Mesenteric fat pad (tissue), 1 donor: ENCODE measurements at regions not wholly inside any gene's neighbourhood (a gene's known extent, or its start where the extent isn't known, plus 50 kb on each side); places are given as distances from the start of the nearest gene placed in this dataset.

Experiments
- DNase-seq: peaks from one replicate; pipeline ENCODE4 v3.0.0-alpha.2; 2020; ENCODE audit warnings: low spot score
- donor health status: DM: yes; HTN: yes; CAD: no.

DNA sequence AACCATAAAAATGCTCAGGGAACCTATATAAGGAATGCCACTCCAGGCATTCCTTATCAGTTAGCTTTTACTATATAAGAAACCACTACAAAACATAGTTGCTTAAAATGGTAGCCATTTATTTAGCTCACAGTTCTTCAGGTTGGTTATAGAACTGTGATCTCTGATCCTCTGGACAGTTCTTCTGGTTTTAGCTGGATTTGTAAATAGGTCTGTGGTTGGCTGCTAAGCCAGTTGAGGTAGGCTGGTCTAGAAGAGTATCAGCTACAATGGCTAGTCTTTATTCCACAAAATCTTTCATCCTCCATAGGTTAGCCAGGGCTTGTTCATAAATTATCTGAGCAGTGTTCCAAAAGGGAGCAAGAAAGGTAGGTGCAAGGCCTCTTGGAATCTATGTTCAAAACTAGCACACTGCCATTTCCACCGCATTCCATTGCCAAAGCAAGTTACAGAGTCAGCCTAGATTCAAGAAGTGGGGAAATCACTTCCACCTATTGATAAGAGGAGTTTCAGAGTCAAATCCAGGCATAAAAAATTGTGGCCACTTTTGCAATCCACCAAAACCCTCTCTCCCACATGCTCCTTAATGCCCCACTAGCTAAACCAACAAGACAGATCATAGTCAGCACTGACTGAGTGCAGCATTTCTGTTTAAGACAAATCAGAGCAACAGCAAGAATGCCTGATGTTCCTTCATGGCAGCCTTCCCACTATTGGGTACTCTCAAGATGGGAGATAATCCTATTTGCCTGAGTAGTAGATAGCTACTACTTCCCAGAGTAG lies 146.4 kb downstream of the IRS1 start:
- DNase-seq: no peak

DNA sequence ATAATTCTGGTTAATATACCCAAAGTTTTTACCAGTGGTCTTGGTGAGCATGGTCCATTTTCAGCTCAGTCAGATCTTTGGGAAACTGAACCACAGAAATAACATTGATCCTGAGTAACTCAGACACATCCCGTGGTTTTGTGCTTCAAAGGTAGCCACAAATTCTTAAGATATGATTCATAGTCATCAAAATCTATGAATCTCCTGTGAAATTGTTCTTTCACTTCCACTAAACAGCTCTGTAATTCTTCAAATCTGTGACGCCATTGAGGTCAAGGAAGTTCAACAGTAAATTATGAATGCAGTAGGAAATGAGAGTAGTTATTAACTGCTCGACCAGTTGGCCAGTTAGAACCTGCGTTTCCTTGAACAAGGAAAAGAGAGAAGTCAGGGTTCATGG lies 147.3 kb downstream of the IRS1 start:
- DNase-seq: no peak

DNA sequence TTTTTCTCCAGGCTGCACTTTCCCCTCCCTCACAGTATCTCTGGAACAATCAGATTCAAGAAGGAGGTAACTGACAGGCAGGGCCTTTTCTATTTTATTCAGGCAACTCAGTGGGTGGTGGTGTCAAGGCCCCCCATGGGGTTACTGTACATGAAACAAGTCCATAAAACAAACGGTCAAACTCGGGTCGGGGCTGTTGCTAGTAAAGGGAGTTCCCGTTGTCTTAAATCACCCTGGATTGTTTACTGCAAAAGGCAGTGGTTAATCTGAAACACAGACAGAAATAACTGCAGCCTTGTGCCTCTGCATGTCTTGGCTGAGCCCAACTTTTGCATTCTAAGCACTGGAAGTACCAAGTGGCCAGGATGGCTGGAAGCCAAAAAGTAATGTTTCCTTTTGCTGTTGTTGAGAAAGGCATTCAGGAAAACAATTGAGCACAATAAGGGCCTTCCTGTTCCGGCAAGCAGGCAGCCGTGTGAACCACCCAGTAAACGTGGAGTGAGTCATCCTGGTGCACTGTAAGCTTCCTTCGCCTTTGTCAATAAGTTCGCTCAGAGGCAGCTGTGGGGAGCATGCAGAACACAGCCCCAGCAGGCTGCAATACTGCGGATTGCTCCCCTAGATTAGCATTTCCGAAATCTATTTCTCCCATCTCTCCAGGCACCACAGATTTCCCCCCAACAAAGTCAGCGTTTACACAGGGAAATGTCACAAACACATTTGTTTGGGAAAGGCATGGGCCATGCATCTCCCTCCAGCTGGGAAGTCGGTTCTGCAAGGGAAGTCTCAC lies 149.6 kb downstream of the IRS1 start:
- DNase-seq: no peak

DNA sequence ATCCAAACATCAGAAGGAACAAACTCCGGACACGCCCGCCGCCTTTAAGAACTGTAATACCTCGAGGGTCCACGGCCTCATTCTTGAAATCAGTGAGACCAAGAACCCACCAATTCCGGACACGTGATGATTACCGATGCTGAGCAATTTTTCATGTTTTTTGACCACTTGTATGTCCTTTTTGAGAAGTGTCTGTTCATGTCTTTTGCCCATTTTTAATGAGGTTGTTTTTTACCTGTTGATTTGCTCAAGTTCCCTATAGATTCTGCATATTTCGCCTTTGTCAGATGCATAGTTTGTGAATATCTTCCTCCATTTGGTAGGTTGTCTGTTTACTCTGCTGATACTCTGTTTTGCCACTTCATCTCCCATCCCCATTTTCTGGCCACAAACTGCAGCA lies 150.4 kb downstream of the IRS1 start:
- DNase-seq: no peak

DNA sequence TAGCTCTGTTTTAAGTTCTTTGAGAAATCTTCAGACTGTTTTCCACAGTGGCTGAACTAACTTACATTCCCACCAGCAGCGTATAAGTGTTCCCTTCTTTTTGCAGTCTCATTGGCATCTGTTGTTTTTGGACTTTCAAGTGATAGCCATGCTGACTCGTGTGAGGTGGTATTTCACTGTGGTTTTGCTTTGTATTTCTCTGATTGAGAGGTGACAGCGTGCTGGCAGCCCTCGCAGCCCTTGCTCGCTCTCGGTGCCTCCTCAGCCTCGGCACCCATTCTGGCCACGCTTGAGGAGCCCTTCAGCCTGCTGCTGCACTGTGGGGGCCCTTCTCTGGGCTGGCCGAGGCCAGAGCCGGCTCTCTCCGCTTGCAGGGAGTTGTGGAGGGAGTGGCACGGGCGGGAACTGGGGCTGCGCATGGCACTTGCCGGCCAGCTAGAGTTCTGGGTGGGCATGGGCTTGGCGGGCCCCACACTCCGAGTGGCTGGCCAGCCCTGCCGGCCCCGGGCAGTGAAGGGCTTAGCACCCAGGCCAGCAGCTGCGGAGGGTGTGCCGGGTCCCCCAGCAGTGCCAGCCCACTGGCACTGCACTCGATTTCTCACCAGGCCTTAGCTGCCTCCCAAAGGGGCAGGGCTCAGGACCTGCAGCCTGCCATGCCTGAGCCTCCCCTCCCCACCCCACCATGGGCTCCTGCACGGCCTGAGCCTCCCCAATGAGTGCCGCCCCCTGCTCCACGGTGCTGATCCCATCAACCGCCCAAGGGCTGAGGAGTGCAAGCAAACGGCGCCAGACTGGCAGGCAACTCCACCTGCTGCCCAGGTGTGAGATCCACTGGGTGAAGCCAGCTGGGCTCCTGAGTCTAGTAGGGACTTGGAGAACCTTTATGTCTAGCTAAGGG lies 151.8 kb downstream of the IRS1 start:
- no peak for DNase-seq

DNA sequence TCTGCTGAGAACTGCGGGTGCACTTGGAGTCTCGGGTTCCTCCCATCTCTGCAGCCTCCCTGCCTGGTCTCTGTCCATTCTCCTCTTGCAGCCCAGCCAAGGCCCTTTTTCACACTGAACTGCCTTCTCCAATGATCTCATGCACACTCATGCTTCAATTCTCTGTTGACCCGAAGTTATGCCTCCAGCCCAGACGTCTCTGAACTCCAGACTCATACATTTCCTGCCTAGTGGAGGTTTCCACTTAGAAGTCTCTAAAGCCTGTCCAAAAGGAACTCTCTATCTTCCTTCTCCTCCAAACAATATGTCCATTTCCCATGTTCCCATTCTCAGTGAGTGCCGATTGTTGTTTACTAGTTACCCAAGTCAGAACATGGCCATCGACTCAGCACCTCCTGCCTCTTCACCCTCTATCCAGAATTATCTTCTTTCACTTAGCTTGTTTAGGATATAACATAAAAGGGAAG lies 155.2 kb downstream of the IRS1 start:
- DNase-seq: no peak

DNA sequence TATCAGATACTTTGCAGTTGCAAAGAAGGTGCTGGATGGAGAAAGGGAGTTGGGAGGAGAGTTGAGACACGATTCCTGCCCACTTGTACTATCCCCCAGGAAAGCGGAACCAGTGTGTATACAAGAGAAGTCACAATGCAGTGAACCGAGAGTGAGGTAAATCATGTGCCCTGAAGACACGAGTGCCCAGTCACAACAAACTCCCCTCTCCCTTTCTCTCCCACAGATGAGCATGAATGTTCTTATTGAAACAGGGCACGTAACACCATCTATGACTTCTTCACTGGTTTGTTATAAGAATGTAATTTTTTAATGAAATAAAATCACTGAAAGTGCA lies 155.7 kb downstream of the IRS1 start:
- no peak for DNase-seq

DNA sequence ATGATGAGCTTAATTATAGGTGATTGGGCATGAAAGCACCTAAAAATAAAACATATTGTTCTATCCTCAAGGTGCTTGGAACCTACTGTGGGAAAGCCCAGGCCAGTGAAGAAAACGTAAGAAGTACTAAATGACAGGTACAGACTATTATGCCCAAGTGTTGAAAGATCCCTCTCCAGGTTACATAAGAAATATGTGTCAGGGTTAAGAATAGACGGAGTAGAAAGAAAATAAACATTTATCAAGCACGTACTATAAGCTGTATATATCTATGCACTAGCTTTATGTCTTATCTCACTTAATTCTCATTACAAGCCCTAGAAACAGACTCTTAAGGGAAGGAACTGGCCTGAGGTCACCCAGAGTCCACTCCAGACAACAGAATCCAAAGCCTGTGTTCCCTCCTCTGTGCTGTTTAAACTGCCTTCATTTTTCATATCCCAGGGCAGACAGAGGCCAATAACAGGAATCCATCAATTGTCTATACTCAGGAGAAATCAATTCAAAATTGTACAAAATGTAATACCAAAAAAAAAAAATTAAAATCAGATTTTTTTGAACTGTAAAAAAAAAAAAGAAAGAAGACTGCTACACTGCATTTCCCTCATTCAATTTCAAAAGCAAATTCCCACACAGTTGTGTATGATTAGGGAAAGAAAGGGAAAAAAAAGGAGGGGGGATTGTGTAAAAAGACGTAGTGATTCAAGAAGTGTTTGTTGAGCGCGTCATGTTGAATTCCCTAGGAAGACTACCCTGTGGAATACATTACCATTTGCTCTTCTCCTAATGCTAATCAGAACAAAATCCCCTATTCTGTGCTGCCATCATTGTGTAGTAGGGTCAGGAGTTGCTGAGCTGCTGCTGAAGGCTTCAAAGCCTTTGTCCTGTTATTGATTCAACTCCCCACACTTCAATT lies 156.3 kb downstream of the IRS1 start:
- no peak for DNase-seq

DNA sequence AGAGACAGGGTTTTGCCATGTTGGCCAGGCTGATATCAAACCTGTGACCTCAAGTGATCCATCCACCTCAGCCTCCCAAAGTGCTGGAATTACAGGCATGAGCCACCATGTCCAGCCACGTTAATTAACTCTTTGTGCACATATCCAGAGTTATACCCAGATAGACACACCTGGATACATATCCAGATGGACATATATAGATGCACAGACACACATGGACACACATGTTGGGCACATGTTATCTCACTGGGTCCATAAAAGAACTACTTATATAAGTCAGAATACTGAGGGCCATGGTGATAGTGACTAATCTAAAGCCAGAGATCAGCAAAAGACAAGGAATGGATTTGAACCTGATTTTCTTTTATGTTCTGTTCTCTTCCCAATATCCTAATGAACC lies 158.6 kb downstream of the IRS1 start:
- no peak for DNase-seq

DNA sequence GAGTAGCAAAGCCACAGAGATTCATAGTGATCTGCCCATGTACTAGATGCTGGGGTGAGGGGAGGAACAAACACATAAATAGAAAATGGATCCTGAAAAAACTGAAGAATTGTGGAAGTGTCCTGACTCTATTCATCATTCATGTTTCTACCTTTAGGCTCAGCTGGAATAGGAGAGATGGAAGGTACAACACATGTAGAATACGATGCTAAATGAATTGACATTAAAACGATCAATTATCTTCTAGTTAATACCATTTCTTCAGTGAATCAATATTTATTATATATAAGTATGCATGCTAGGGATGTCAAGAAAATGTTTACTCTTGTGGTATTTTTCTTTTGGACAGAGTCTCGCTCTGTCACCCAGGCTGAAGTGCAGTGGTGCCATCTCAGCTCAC lies 159.1 kb downstream of the IRS1 start:
- no peak for DNase-seq

DNA sequence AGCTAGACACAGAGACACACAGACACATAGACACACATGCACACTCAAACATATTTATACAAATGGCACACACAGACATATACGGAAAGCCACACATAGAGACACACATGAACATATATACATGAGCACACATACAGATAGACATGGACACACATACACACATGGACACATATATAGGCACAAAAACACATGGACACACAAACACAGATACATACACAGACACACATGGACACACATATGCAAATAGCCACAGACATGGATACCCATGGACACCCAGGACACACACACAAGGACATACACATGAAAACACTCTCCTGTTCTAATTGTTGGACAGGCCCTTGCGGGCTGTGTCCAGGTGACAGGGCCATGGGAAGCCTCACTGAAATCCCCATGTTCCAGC lies 160.1 kb downstream of the IRS1 start:
- no peak for DNase-seq

DNA sequence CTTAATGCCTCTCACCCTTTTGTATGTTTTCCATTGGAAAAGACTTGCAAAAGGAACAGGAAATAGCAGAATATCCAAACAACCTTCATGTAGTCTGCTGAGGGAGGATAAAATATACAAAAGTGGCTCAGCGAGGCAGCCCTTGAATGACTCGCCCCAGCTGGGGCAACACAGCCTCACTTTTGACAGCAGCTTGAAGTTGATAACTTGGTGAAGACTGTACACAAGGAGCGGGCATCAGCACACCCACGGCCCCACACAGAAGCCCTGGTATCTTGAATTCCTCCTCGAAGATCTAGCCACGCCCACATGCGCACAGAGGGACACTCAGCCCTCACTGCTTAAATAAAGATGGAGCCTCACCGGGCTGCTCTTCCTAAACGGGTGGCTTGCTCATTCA lies 161.0 kb downstream of the IRS1 start:
- DNase-seq: no peak

DNA sequence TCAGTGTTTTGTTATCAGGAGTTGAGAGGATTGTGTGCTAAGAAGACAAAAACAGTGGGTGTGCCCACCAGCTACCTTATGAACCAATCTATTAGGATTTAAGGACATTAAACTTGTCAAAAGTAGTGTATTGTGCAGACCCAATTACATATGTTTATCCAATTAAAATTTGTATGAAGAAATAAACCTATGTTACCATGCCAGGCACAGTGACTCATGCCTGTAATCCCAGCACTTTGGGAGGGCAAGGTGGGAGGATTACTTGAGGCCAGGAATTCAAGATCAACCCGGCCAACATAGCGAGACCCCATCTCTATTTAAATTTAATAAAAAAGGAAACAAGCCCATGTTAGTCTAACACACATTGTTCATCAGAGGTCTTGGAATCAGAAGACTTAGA lies 162.2 kb downstream of the IRS1 start:
- no peak for DNase-seq

DNA sequence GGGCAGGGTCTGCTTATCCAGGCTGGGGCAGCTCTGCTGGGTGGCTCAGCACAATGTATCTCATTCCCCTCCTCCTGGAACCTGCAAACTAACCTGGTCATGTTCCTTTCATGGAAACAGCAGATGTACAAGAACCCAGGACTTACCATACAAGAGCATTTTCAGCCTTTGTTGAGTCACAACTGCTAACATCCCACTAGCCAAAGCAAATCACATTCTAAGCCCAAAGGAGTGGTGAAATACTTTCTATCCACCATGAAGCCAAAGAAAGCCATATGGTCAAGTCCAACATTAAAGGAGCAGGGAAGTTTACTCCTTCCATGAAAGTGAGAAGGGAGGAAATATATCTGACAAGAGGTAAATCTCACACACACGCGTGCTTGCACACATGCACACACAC lies 163.0 kb downstream of the IRS1 start:
- DNase-seq: no peak

DNA sequence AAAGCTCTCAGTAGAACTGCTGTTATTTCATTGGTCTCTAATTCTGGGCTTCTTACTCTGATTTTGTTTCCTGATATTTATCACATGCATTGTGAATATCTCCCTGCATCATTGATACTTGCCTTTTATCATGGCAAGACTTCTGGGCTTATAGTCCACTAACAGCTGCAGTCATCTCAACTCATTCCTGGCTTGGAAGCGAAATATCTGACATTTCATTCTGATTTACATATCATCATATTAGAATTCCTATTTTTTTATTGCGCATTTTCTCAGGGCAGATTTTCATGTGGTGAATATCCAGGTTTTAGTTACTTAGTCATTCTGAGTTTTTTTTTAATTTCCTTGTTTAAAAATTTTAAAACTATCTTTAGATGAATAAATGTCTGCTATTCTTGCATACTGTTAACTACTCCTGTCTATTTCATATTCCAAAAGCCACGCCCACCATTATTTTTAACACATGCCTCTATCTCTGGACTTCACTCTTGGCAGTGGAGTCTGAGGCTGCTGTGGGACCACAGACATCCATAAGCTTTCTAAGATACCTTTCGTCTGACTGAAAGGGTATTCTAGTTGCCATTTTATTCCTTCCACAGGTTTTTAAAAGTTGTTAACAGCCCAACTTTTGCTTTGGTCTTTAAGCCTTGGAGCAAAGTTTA lies 164.5 kb downstream of the IRS1 start:
- DNase-seq: no peak

DNA sequence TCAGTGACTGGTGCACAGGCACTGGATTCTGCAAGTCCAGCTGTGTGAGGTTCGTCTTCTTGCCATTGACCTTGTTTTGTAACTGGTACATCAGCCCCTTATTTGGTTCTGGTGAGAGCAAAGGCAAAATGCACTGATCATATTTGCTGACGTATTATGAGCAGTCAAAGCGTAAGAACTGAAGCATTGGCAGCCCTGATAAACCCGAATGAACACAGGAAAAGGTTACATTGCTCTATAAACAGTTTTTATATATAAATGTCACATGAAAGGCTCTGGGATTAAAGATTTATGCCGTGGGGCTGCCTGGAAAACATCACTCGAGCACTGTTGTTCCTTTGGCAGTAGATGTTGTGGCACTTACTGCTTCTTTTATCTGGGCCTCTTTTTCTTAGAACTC lies 167.9 kb downstream of the IRS1 start:
- no peak for DNase-seq

DNA sequence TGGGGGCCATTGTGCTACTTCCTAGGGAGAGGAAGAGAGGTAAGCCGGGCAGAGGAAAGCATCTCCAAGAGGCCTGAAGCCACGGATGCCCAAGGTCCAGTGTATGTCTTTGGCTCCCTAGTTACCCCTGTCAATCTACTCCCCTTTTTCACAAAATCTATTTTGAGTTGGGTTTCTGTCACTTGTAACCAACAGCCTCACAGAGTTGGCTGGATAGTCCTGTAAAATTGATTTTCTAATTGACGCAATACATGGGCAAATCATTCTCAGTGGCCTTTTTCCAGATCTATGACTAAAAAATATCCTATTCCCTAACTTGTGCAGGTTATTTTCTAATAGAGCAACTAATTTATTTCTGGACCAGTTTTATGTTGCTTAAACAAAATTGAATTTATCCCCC lies 168.4 kb downstream of the IRS1 start:
- DNase-seq: no peak

DNA sequence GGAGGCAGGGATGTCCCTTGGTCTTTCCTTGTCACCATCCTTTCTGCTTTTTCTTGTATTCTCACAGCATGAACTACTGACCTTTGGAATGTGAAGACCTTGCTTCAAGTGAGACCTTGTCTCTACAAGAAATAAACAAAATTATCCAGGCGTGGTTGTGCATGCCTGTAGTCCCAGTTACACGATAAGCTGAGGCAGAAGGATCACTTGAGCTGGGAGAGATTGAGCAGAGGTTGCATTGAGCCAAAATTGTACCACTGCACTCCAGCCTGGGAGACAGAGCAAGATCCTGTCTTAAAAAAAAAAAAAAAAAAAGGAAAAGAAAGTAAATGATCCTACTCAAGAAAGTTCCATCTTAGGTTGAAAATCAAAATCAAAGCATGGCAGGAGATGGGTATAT lies 173.7 kb downstream of the IRS1 start:
- DNase-seq: no peak

DNA sequence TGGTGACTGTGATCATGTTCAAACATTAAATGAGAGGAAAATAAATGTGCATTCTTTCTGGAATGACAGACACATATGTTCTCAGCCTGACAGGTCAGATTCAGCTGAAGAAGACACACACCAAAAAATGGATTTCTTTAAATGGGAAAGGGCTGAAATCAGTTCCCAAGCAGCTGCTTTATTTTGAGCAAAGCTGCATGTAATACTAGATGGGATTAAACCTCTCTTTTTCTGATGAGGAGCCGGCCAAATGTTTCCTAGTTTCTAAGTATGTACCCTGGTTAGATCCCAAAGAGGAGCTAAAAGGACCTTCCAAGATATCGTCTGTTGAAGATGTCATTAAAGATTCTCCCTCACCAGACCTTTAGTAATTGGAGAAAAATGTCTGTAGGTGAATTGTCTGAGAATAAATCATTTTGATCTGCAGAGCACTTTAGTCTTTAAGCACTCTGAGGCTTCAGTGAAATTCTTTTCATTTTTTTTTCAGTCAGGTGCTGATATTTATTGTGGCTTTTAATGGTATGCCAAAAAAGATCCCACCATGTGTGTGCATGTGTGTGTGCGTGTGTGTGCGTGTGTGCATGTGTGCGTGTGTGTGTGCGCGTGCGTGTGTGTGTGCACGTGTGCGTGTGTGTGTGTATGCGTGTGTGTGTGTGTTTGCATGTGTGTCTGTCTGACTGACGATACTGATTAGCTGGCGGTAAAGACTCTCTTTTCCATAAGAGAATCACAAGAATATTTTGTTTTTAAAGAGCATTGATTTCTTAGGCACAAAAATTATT lies 175.8 kb downstream of the IRS1 start:
- DNase-seq: no peak
